HG03066 (cell line): ENCODE measurements at regions not wholly inside any gene's neighbourhood (a gene's known extent, or its start where the extent isn't known, plus 50 kb on each side); places are given as distances from the start of the nearest gene placed in this dataset.

ENCODE experiments used
- ATAC-seq: cut with Tn5 transposase; IDR thresholded peaks from one replicate; pipeline ENCODE4 v1.9.1; 2021; ENCODE audit warnings: low read depth; ENCODE audit not compliant: unreplicated experiment

GRCh38 chr13:78802912-78803311 lies 144.0 kb upstream of the OBI1 start:
- no peak for ATAC-seq

GRCh38 chr13:78787190-78787589 lies 128.2 kb upstream of the OBI1 start:
- ATAC-seq: no peak

- no peak for ATAC-seq
Observed at GRCh38 chr13:78786459-78786858, 127.5 kb upstream of the OBI1 start.

- ATAC-seq: no peak
Observed at GRCh38 chr13:78785764-78786163, 126.8 kb upstream of the OBI1 start.

- ATAC-seq: no peak
Observed at GRCh38 chr13:78784014-78784750, 125.2 kb upstream of the OBI1 start.

GRCh38 chr13:78780708-78781107 lies 121.8 kb upstream of the OBI1 start:
- ATAC-seq: no peak

GRCh38 chr13:78779608-78780007 lies 120.7 kb upstream of the OBI1 start:
- no peak for ATAC-seq

GRCh38 chr13:78777976-78778375 lies 119.0 kb upstream of the OBI1 start:
- no peak for ATAC-seq

- no peak for ATAC-seq
Observed at GRCh38 chr13:78777396-78777795, 118.4 kb upstream of the OBI1 start.

GRCh38 chr13:78772933-78773332 lies 114.0 kb upstream of the OBI1 start:
- no peak for ATAC-seq

GRCh38 chr13:78770601-78771000 lies 111.6 kb upstream of the OBI1 start:
- ATAC-seq: no peak

GRCh38 chr13:78768950-78769349 lies 110.0 kb upstream of the OBI1 start:
- no peak for ATAC-seq

- no peak for ATAC-seq
Observed at GRCh38 chr13:78764665-78765064, 105.7 kb upstream of the OBI1 start.

GRCh38 chr13:78762825-78763224 lies 103.9 kb upstream of the OBI1 start:
- ATAC-seq: no peak

- no peak for ATAC-seq
Observed at GRCh38 chr13:78759704-78760103, 100.7 kb upstream of the OBI1 start.

- ATAC-seq: no peak
Observed at GRCh38 chr13:78758549-78758948, 99.6 kb upstream of the OBI1 start.

GRCh38 chr13:78753435-78753834 lies 94.5 kb upstream of the OBI1 start:
- no peak for ATAC-seq

- ATAC-seq: no peak
Observed at GRCh38 chr13:78750735-78751134, 91.8 kb upstream of the OBI1 start.

GRCh38 chr13:78743973-78744372 lies 85.0 kb upstream of the OBI1 start:
- no peak for ATAC-seq

GRCh38 chr13:78742659-78743058 lies 83.7 kb upstream of the OBI1 start:
- no peak for ATAC-seq

- ATAC-seq: no peak
Observed at GRCh38 chr13:78736142-78736541, 77.2 kb upstream of the OBI1 start.

- no peak for ATAC-seq
Observed at GRCh38 chr13:78732445-78733017, 73.6 kb upstream of the OBI1 start.
